ENCODE measurements at regions not wholly inside any gene's neighbourhood (a gene's known extent, or its start where the extent isn't known, plus 50 kb on each side); places are given as distances from the start of the nearest gene placed in this dataset.

DNA sequence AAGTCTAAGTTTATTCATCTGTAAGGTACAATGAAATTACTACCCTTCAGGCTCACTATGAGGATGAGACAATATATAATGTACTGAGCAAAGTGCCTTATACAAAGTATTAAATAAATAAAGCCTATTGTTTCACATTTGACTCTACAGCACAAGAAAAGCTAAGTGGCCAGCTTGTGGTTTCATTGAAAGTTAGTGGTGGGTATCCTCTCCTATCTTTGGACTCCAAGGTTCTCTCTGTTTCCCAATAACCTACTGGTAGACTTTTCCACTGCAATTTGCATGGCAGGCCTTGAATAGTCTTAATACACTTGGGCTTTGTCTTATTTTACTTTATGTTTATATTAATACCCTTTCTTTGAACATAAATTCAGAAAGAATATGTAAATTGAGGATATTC is 262.7 kb downstream of the DEPDC1B start:
- no peak for TF ChIP-seq CTCF (IDR thresholded peaks at IDR 0.05)
- TF ChIP-seq POLR2A (IDR thresholded peaks at IDR 0.05): no peak
